ENCODE measurements at regions not wholly inside any gene's neighbourhood (a gene's known extent, or its start where the extent isn't known, plus 50 kb on each side); places are given as distances from the start of the nearest gene placed in this dataset.

DNA sequence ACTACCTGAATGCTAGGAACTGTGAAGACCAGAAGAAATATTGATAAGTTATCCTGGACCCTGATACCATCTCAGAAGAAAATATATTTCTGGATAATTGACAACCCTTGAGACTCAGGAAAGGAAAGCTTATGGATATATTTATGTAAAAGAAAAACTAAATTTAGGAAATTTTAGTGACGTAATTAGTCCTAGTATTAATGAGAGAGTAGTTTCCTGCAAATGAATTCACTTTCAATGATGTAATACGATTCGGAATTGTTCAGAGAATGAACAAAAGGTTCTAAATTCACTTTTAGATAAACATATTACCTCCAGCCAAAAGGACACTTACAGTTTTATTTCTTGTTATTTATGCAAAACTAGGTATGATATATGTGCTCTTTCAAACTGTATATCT is 1120.1 kb upstream of the NCAM2 start:
- no peak for DNase-seq

DNA sequence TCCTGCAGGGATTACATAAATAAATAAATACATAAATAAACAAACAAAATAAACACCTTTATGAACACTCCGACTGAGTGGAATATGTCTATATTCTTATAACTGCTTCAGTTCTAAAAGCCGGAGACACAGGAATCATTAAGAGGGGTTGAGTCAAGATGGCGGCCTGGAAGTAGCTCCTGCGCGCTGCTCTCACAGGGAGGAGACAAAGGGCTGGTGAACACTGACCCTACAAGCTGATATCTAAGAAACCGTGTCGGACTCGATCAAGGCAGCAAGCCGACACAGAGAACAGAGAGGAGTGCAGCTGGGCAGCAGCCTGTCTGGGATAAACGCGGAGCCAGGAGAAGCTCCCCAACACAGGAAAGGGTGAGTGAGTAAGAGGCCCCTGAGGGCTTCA is 1098.6 kb upstream of the NCAM2 start:
- DNase-seq: no peak

- no peak for DNase-seq
Measured at GRCh38 chr21:19900149-19900548, 1098.1 kb upstream of the NCAM2 start.

DNA sequence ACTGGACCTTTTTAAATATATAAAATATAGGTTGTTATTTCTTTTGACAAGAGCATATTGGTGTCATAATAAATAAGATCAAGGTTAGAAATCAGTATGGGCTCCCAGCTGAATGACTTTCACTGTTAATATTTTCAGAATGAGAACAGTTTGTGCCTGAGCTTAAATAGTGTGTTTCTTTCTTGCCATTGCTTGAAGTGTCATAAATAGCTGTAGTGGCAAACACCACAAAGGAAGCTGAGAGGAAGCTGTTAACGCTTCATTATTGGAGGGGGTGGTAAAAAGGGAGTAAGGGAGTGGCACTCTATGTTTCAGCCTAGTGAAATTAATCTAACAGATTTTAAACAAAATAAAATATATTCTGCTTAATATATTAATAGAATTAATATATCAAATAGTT is 1089.8 kb upstream of the NCAM2 start:
- no peak for DNase-seq

GRCh38 chr21:19914028-19914427 is 1084.2 kb upstream of the NCAM2 start:
- no peak for DNase-seq

- DNase-seq: no peak
Measured at GRCh38 chr21:19921211-19921610, 1077.0 kb upstream of the NCAM2 start.

DNA sequence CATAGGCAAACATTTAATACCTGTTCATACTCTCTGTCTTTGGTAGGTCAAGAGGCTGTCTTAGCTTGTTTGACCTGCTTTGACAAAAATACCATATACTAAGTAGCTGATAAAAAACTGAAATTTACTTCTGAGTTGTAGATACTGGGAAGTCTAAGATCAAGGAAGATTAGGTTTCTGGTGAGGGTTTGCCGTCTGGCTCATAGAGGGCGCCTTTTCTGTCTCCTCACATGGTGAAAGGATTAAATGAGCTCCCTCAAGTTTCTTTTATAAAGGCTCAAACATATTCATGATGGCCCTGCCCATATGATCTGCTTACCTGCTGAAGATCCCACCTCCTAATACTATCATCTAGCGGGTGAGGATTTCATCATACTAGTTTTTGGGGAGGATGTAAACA is 1076.1 kb upstream of the NCAM2 start:
- no peak for DNase-seq

DNA sequence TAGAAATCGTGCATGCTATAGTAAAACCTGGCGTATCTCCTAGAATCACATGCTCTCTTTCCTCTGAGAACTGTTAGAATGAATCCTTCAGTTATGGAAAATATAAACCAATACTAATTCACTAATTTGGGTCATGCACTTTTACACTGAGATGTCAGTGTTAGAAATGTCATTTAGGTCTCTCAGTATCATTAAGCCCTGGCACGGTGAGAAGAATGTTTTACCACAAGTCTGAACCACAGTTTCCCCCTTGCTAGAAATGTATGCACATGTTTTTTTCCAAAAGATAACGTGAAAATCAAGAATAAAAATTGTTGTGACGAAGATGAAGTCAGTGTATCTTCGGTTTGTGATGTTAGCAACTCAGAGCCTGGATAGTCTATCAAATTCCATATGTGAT is 1062.7 kb upstream of the NCAM2 start:
- no peak for DNase-seq

DNA sequence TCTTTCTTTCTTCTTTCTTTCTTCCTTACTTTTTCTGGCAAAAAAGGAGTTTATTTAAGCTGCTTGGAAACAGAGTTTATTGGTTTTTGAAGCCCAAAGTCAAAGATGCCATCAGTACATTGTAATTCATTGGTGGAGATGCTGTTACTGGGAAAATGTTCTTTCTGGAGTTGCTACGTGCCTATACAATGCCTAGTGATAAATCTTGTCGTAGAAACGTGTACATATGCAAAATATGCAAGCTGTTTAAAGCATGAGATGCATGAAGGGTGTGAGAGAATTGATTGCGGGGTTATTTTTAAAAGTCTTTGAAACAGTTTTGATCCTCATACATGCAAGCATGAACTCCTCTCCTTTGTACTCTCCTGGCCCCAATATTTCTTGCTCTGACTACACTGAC is 1060.6 kb upstream of the NCAM2 start:
- DNase-seq: no peak

DNA sequence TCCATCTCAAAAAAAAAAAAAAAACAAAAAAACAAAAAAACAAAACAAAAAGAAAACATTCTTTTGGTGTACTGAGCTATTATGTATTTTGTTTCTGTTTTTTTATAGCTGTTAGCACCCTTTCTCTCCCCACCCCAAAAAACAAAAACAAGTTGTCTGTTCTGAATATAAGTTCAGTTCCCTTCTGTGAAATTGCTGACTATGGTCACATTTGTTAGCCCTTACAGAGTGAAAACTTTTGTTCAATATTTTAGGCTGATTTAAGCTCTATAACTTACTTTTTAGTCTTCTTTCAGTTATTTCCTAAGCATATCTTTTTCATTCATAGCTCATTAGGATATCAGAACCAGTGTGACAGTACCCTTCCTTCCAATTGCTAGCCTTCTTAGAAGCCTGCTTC is 1056.6 kb upstream of the NCAM2 start:
- no peak for DNase-seq

DNA sequence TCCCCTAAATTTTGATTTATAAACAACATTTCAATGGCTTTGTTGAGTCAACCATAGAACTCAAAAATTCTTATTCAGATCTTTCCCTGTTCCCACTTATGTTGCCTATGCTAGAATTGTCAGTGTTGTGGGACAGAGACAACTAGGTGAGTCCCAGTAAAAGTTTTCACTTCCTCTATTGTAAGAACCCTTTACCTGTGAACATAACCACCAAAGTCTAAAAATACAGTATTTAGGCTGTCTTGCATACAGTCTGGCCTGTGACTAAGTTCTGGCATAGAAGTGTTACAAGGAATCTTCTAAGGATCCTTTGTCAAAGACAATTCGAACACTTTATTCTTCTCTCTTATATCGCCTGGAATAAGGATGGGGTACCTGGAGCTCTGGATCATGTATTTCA is 1047.9 kb upstream of the NCAM2 start:
- DNase-seq: no peak

DNA sequence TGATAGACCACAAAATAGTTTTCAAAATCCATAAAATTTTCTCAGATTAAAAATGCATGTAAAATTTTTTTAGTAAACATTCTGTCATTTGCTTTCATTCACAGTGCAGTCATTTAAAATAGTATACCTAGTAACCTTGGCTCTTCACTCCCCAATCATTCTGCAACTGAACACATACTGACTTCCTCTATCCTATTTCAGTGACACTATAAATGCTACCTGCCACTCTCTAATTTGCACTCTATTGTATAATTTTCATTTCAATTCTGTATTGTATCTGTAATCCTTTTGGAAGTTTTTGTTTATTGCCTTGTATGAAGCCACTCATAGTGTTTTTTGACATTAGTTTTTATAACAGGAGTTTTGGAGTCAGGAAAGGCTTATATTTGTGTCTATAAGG is 1029.1 kb upstream of the NCAM2 start:
- DNase-seq: no peak

DNA sequence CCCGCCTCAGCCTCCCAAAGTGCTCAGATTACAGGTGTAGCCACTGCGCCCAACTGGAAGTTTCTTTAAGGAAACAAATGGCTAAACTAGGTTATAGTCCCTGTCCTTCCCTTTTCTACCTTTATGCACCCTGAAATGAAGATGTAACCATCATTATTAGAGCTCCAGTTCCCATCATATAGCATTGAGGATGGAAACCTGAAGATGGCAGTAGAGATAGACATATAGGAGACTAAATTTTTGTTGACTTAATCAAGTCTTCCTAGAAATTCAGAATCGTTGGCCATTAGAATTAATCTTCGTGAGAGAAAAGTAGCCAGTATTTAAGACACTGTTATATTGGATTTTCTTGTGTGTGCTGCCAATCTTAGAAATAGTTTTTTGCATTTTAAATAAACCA is 1016.3 kb upstream of the NCAM2 start:
- DNase-seq: no peak

DNA sequence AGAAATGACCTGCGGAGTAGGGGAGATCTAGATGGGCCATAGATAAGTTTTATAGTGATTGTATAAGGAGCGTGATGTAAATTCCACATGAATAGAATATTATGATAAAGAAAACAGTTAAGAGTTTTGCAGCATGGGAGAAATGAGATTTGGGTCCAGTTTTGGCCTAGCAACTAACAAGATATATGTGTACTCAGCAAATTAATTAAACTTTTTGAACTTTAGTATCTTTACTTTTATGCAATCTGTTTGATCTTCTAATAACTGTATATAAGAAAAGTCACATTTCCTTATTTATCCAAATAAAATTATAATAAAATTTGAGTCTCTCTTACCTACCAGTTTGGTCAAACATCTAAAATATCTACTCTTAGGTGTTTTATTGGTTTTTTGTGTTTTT is 1011.8 kb upstream of the NCAM2 start:
- DNase-seq: no peak

GRCh38 chr21:19987671-19988070 is 1010.5 kb upstream of the NCAM2 start:
- no peak for DNase-seq

- DNase-seq: no peak
Measured at GRCh38 chr21:19992540-19992939, 1005.7 kb upstream of the NCAM2 start.

GRCh38 chr21:19993268-19993667 is 1004.9 kb upstream of the NCAM2 start:
- no peak for DNase-seq

GRCh38 chr21:19995253-19995652 is 1003.0 kb upstream of the NCAM2 start:
- DNase-seq: no peak

GRCh38 chr21:19998453-19998852 is 999.8 kb upstream of the NCAM2 start:
- no peak for DNase-seq

- no peak for DNase-seq
Measured at GRCh38 chr21:19999369-20000272, 998.6 kb upstream of the NCAM2 start.

DNA sequence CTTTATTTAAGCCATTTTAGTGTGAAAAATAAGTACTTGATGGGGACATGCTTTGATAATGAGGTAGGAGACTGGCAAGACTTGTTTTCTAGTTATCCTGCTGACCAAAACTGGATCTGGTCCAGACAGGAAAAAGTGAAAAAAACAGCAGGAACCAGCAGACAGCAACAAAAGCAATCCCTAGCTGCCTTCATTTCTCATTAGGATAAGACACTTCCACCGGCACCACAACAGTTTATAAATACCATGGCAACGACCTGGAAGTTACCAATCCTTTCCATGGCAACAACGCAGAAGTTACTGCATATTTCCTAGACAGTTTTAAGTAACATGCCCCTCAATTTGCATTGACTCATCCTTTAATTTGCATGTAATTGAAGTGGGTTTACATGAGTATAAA is 993.8 kb upstream of the NCAM2 start:
- DNase-seq: no peak

DNA sequence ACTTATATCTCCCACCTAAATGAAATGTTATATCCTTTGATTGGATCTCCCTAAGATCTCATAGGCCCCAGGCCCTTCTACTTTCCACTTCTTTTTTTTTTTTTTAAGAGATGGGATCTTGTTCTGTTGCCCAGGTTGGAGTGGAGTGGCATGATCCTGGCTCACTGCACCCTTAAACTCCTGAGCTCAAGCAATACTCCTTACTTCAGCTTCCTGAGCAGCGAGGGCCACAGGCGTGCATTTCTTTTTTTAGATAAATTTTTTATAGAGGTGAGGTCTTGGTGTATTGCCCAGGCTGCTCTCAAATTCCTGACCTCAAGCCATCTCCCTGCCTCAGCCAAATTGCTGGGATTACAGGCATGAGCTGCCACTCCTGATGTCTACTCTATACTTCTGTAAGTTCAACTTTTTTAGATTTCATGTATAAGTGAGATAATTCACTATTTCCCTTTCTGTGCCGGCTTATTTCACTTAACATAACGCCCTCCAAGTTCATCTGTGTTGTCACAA is 987.5 kb upstream of the NCAM2 start:
- DNase-seq: no peak

DNA sequence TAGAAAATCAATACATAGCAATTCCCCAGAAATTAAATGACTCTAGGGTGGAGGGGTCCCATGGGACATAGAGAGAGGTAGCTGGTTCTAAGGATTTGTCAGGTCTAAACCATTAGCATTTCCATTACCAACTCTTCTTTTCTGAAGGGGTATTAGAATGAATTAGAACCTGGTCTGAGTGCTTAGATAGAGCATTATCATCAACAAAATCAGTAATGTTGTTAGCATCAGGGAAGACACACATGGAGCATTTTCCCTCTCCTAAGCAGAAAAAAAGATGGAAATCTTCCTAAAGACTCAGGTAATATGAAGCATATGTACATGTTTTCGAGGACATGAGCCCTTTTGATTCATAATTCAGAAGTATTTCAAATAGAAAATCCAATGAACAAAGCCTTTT is 984.4 kb upstream of the NCAM2 start:
- DNase-seq: no peak

DNA sequence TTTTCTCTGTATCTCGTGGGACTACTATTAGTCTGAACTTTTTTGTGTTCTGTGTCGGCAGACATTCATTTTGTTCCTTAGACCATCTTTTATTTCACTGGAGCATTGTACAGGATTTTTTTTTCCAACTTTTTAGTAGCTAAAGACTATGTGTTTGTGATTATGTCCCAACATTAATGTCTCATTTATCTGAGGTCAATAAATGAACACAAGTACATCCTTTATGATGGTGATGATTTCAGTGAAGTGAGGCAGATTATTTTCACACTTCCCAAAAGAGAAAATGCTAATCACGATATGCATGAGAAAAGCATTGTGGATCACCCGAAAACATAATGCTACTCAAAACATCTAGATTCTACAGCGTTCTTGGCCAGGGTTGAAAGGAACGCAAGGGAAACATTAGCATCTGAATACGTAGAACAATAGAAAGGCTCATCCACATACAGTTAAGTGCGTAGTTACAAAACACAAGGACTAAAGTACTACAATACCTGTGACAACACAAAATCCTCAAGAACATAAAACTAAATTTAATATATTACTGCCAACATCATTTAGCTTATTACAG is 981.7 kb upstream of the NCAM2 start:
- DNase-seq: no peak

GRCh38 chr21:20020026-20020425 is 978.2 kb upstream of the NCAM2 start:
- no peak for DNase-seq

Measured in NCI-H1436 treated with DMSO at 0.1 percent for 48 hours (cell line).